Neural cell (in vitro differentiated cells): ENCODE measurements at regions not wholly inside any gene's neighbourhood (a gene's known extent, or its start where the extent isn't known, plus 50 kb on each side); places are given as distances from the start of the nearest gene placed in this dataset.

Experiments
- H2AFZ ChIP-seq: fragments of 200-600, 300-800 bp; sonication (generic), shearing (Covaris generic); 2 replicates; pipeline ENCODE4 v1.6.0; 2014; ENCODE audit warnings: low read depth, mild to moderate bottlenecking, antibody characterized with exemption, low read length, moderate library complexity
- H3F3A ChIP-seq: fragments of 200-600 bp; shearing (Covaris generic); 2 replicates; pipeline ENCODE4 v1.6.1; 2016; ENCODE audit warnings: mild to moderate bottlenecking, moderate library complexity, mixed read lengths, antibody characterized with exemption, low read length; ENCODE audit not compliant: insufficient read depth, poor library complexity, severe bottlenecking
- H3K27ac ChIP-seq: fragments of 200-600, 300-800 bp; sonication (generic), shearing (Covaris generic); 2 replicates; pipeline ENCODE4 v1.5.1; 2014; ENCODE audit warnings: mild to moderate bottlenecking, low read length, moderate library complexity
- H3K27me3 ChIP-seq: fragments of 300-800, 200-600 bp; sonication (generic), shearing (Covaris generic); 2 replicates; pipeline ENCODE4 v1.6.0; 2014; ENCODE audit warnings: mild to moderate bottlenecking, low read depth, low read length, moderate library complexity; ENCODE audit not compliant: insufficient read depth
- H3K36me3 ChIP-seq: fragments of 300-800, 200-600 bp; sonication (generic), shearing (Covaris generic); 2 replicates; pipeline ENCODE4 v1.5.1; 2014; ENCODE audit warnings: mild to moderate bottlenecking, antibody characterized with exemption, low read length, moderate library complexity; ENCODE audit not compliant: insufficient read depth
- H3K4me2 ChIP-seq: fragments of 300-800, 200-600 bp; sonication (generic), shearing (Covaris generic); 2 replicates; pipeline ENCODE4 v1.6.0; 2014; ENCODE audit warnings: mild to moderate bottlenecking, low read length
- H3K4me3 ChIP-seq: fragments of 300-800, 200-600 bp; sonication (generic), shearing (Covaris generic); 2 replicates; pipeline ENCODE4 v1.5.1; 2014; ENCODE audit warnings: mild to moderate bottlenecking, low read length, moderate library complexity
- H3K79me2 ChIP-seq: fragments of 200-600 bp; shearing (Covaris generic); replicated peaks from 2 replicates; pipeline ENCODE4 v1.6.0; 2014; ENCODE audit warnings: mild to moderate bottlenecking, low read length, moderate library complexity; ENCODE audit not compliant: insufficient read depth
- H3K9ac ChIP-seq: fragments of 300-800, 200-600 bp; sonication (generic), shearing (Covaris generic); 2 replicates; pipeline ENCODE4 v1.6.1; 2016; ENCODE audit warnings: mild to moderate bottlenecking, low read length, mixed read lengths
- H3K9me2 ChIP-seq: fragments of 200-600 bp; shearing (Covaris generic); 2 replicates; pipeline ENCODE4 v1.6.1; 2016; ENCODE audit warnings: mild to moderate bottlenecking, low read length, mixed read lengths; ENCODE audit not compliant: insufficient read depth
- H3K9me3 ChIP-seq: fragments of 200-600, 300-800 bp; sonication (generic), shearing (Covaris generic); 2 replicates; pipeline ENCODE4 v1.6.1; 2016; ENCODE audit warnings: mild to moderate bottlenecking, mixed run types, low read length, moderate library complexity, mixed read lengths
- H4K20me1 ChIP-seq: fragments of 200-600 bp; shearing (Covaris generic); 2 replicates; pipeline ENCODE4 v1.6.1; 2016; ENCODE audit warnings: mild to moderate bottlenecking, mixed run types; ENCODE audit not compliant: insufficient read depth
- CTCF ChIP-seq: fragments of 450-650 bp; IDR thresholded peaks from 2 replicates; pipeline ENCODE4 v1.5.1; 2014; ENCODE audit warnings: antibody characterized with exemption, mild to moderate bottlenecking, moderate library complexity; ENCODE audit not compliant: poor library complexity, severe bottlenecking
- EP300 ChIP-seq: fragments of 450-650 bp; conservative IDR thresholded peaks from 2 replicates; pipeline ENCODE4 v1.6.1; 2014; ENCODE audit warnings: antibody characterized with exemption, mild to moderate bottlenecking, moderate library complexity; ENCODE audit not compliant: poor library complexity, severe bottlenecking
- EZH2 ChIP-seq: fragments of 200-600, 300-800 bp; shearing (Covaris generic), sonication (generic); IDR thresholded peaks from 2 replicates; pipeline ENCODE4 v1.6.1; 2014; ENCODE audit warnings: antibody characterized with exemption, low read length, borderline replicate concordance, mild to moderate bottlenecking; ENCODE audit not compliant: insufficient read depth, poor library complexity, severe bottlenecking
- MXI1 ChIP-seq: fragments of 450-650 bp; conservative IDR thresholded peaks from 2 replicates; pipeline ENCODE4 v1.6.1; 2014; ENCODE audit warnings: antibody characterized with exemption, mild to moderate bottlenecking; ENCODE audit not compliant: poor library complexity, severe bottlenecking
- POLR2AphosphoS5 ChIP-seq: IDR thresholded peaks from 2 replicates; pipeline ENCODE4 v1.6.1; 2012
- RAD21 ChIP-seq: fragments of 450-650 bp; conservative IDR thresholded peaks from 2 replicates; pipeline ENCODE4 v1.6.1; 2014; ENCODE audit warnings: antibody characterized with exemption, mild to moderate bottlenecking, moderate library complexity
- REST ChIP-seq: IDR thresholded peaks from 2 replicates; pipeline ENCODE4 v1.6.1; 2012; ENCODE audit warnings: borderline replicate concordance
- SMC3 ChIP-seq: fragments of 450-650 bp; conservative IDR thresholded peaks from 2 replicates; pipeline ENCODE4 v1.6.1; 2014; ENCODE audit warnings: antibody characterized with exemption, mild to moderate bottlenecking, moderate library complexity; ENCODE audit not compliant: poor library complexity
- TAF1 ChIP-seq: IDR thresholded peaks from 2 replicates; pipeline ENCODE4 v1.6.1; 2012; ENCODE audit warnings: low read depth

- Histone ChIP-seq H3K27ac (no peak overlapping the region), H3K9me2 (no peaks in the 10 kb centered on the region), H3K27me3 (no peaks in the 10 kb centered on the region)
These were observed 188.7 kb upstream of the SAMSN1 start for GRCh38 chr21:14734833-14735232.

GRCh38 chr21:14734191-14734590 lies 188.1 kb upstream of the SAMSN1 start:
- Histone ChIP-seq H2AFZ (no peak overlapping the region), H3K27ac (no peak overlapping the region), H3K9me3 (no peaks in the 10 kb centered on the region), H3K36me3 (no peaks in the 10 kb centered on the region), H3K27me3 (no peaks in the 10 kb centered on the region), H3K4me3 (no peak overlapping the region), H3K9me2 (no peaks in the 10 kb centered on the region), H4K20me1 (no peaks in the 10 kb centered on the region), H3F3A (no peaks in the 10 kb centered on the region), H3K4me2 (no peak overlapping the region), H3K9ac (no peak overlapping the region), H3K79me2 (no peaks in the 10 kb centered on the region)
- no peak for TF ChIP-seq REST
- no peak for TF ChIP-seq EP300
- no peak for TF ChIP-seq SMC3
- no peak for TF ChIP-seq POLR2AphosphoS5

More at GRCh38 chr21:14734833-14735232, 188.7 kb upstream of the SAMSN1 start:
- no peaks in the 10 kb centered on the region for H3K79me2 ChIP-seq
- H3K36me3 ChIP-seq = no peaks in the 10 kb centered on the region
- no peak overlapping the region for H3K4me3 ChIP-seq
- H3F3A ChIP-seq = no peaks in the 10 kb centered on the region
- H3K9ac ChIP-seq = no peak overlapping the region
- H4K20me1 ChIP-seq = no peaks in the 10 kb centered on the region
- TF ChIP-seq REST = no peak
- no peak for TF ChIP-seq MXI1
- TF ChIP-seq POLR2AphosphoS5 = no peak
- TF ChIP-seq SMC3 = no peak
- TF ChIP-seq RAD21 = no peak
- no peak for TF ChIP-seq EZH2
- TF ChIP-seq TAF1 = no peak
- no peak for TF ChIP-seq EP300
- no peak for TF ChIP-seq CTCF
- H3K4me2 ChIP-seq = no peak overlapping the region
- no peaks in the 10 kb centered on the region for H3K9me3 ChIP-seq
- H2AFZ ChIP-seq = no peak overlapping the region
